Liver (tissue), 8 donors: ENCODE measurements at regions not wholly inside any gene's neighbourhood (a gene's known extent, or its start where the extent isn't known, plus 50 kb on each side); places are given as distances from the start of the nearest gene placed in this dataset.

Source experiments
- DNase-seq: peaks from one replicate; pipeline ENCODE4 v3.0.0-alpha.2; 2017; ENCODE audit warnings: low spot score
- H3K27ac ChIP-seq, 2 donors: one replicate each; pipeline ENCODE4 v1.7.0; 2013; ENCODE audit warnings: inconsistent platforms in 2 of 2, low read length in 2 of 2, control low read depth in 1 of 2, low read depth in 1 of 2, mild to moderate bottlenecking in 1 of 2
- H3K27me3 ChIP-seq, 4 donors: one replicate each; pipeline versions ENCODE4 v1.6.1 to v1.7.0; 2013; ENCODE audit warnings: low read length in 3 of 4, inconsistent platforms in 1 of 4, mild to moderate bottlenecking in 1 of 4, moderate library complexity in 1 of 4; ENCODE audit not compliant: control insufficient read depth in 4 of 4, insufficient read depth in 4 of 4
- H3K36me3 ChIP-seq, 4 donors: one replicate each; pipeline versions ENCODE4 v1.6.1 to v1.7.0; 2013; ENCODE audit warnings: low read length in 3 of 4, mild to moderate bottlenecking in 3 of 4, low read depth in 1 of 4, moderate library complexity in 1 of 4; ENCODE audit not compliant: control insufficient read depth in 4 of 4, insufficient read depth in 3 of 4
- H3K4me1 ChIP-seq, 4 donors: one replicate each; pipeline versions ENCODE4 v1.6.1 to v1.7.0; 2013; ENCODE audit warnings: low read length in 3 of 4, mild to moderate bottlenecking in 3 of 4, moderate library complexity in 1 of 4; ENCODE audit not compliant: control insufficient read depth in 4 of 4, insufficient read depth in 4 of 4
- H3K4me3 ChIP-seq, 3 donors: one replicate each; pipeline versions ENCODE4 v1.6.1 to v1.7.0; 2013; ENCODE audit warnings: low read length in 3 of 3, control low read depth in 1 of 3, low read depth in 1 of 3, mild to moderate bottlenecking in 1 of 3
- H3K9ac ChIP-seq, 2 donors: one replicate each; pipeline ENCODE4 v1.7.0; 2013; ENCODE audit warnings: low read length in 2 of 2, mild to moderate bottlenecking in 2 of 2, moderate library complexity in 2 of 2, control low read depth in 1 of 2, low read depth in 1 of 2
- H3K9me3 ChIP-seq, 4 donors: one replicate each; pipeline versions ENCODE4 v1.6.1 to v1.7.0; 2013; ENCODE audit warnings: low read length in 3 of 4; ENCODE audit not compliant: control insufficient read depth in 4 of 4
- CTCF ChIP-seq: fragments of 150-350 bp; IDR thresholded peaks from 2 replicates; pipeline ENCODE4 v1.5.1; 2017; ENCODE audit warnings: improper control_type of control experiment, low read depth, low read length; ENCODE audit not compliant: missing input control
- FOXA1 ChIP-seq: IDR thresholded peaks from 2 replicates; pipeline ENCODE4 v1.6.1; 2016; ENCODE audit warnings: antibody characterized with exemption
- FOXA2 ChIP-seq: IDR thresholded peaks from 2 replicates; pipeline ENCODE4 v1.6.1; 2016; ENCODE audit warnings: antibody characterized with exemption
- GABPA ChIP-seq, 2 donors: IDR thresholded peaks in 1 of 2; conservative IDR thresholded peaks in 1 of 2; 2 replicates each; pipeline ENCODE4 v1.6.1; 2016; ENCODE audit warnings: antibody characterized with exemption in 2 of 2, mild to moderate bottlenecking in 1 of 2, moderate library complexity in 1 of 2
- HNF4A ChIP-seq, 2 donors: conservative IDR thresholded peaks; 2 replicates each; pipeline ENCODE4 v1.6.1; 2016; ENCODE audit warnings: antibody characterized with exemption in 2 of 2, mild to moderate bottlenecking in 2 of 2
- HNF4G ChIP-seq: IDR thresholded peaks from 2 replicates; pipeline ENCODE4 v1.6.1; 2016; ENCODE audit warnings: antibody characterized with exemption
- JUND ChIP-seq, 2 donors: IDR thresholded peaks; 2 replicates each; pipeline ENCODE4 v1.6.1; 2016; ENCODE audit warnings: antibody characterized with exemption in 2 of 2
- MAX ChIP-seq: IDR thresholded peaks from 2 replicates; pipeline ENCODE4 v1.6.1; 2016; ENCODE audit warnings: antibody characterized with exemption
- REST ChIP-seq: IDR thresholded peaks from 2 replicates; pipeline ENCODE4 v1.6.1; 2016; ENCODE audit warnings: antibody characterized with exemption, mild to moderate bottlenecking
- SP1 ChIP-seq: IDR thresholded peaks from 2 replicates; pipeline ENCODE4 v1.6.1; 2018; ENCODE audit warnings: antibody characterized with exemption, mild to moderate bottlenecking
- YY1 ChIP-seq: IDR thresholded peaks from 2 replicates; pipeline ENCODE4 v1.6.1; 2016; ENCODE audit warnings: antibody characterized with exemption, mild to moderate bottlenecking
- WGBS: extraction: QIAGEN DNeasy Blood & Tissue Kit; methylation state at CpG from one replicate; pipeline ENCODE4 v1.1.7; 2013; 5-methylcytosine and 5-hydroxymethylcytosine counted together
- TF ChIP-seq, protein P1 (sequence below): IDR thresholded peaks from 2 replicates; pipeline ENCODE4 v1.6.1; 2016; ENCODE audit warnings: antibody characterized with exemption
- donor health status: healthy.
- donor health status: healthy.
- donor health status: healthy.
- donor health status: healthy.
- donor health status: healthy.

GRCh38 chr5:12683249-12683648 is 779.0 kb upstream of the CTNND2 start:
- Histone ChIP-seq H3K9ac (no peak overlapping the region), H3K4me3 (no peak overlapping the region), H3K27me3 (no peaks in the 10 kb centered on the region), H3K4me1 (no peaks in the 10 kb centered on the region), H3K27ac (no peak overlapping the region), H3K9me3 (no peaks in the 10 kb centered on the region), H3K36me3 (no peaks in the 10 kb centered on the region)
- TF ChIP-seq FOXA1 (no peak), GABPA (IDR thresholded peaks at IDR 0.05 in 1 of 2, conservative IDR thresholded peaks at IDR 0.05 in 1 of 2) (no peak), MAX (no peak), YY1 (no peak), FOXA2 (no peak), HNF4G (no peak), SP1 (no peak), REST (no peak)
- TF ChIP-seq, protein P1, sequence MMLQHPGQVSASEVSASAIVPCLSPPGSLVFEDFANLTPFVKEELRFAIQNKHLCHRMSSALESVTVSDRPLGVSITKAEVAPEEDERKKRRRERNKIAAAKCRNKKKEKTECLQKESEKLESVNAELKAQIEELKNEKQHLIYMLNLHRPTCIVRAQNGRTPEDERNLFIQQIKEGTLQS: no peak
- WGBS: 83% methylated on average over 3 of the region's 3 CpGs
- DNase-seq: no peak

GRCh38 chr5:12679731-12680130 is 775.5 kb upstream of the CTNND2 start:
- no peak overlapping the region for H3K9ac ChIP-seq
- H3K4me1 ChIP-seq: no peaks in the 10 kb centered on the region
- no peak overlapping the region for H3K27ac ChIP-seq
- DNase-seq: no peak
- H3K4me3 ChIP-seq: no peak overlapping the region
- peaks cover 0 to 4% (median 2%) of the 10 kb centered on the region in 4 donors for H3K9me3 ChIP-seq
- no peaks in the 10 kb centered on the region for H3K36me3 ChIP-seq
- H3K27me3 ChIP-seq: no peaks in the 10 kb centered on the region
- no peak for TF ChIP-seq CTCF
- TF ChIP-seq FOXA1: no peak
- TF ChIP-seq, protein P1: no peak
- no peak for TF ChIP-seq SP1
- TF ChIP-seq JUND (IDR thresholded peaks at IDR 0.05): no peak
- no peak for TF ChIP-seq HNF4A (conservative IDR thresholded peaks at IDR 0.05)
- TF ChIP-seq FOXA2: no peak
- TF ChIP-seq REST: no peak
- TF ChIP-seq MAX: no peak
